Transverse colon (tissue), 4 donors: ENCODE measurements at regions not wholly inside any gene's neighbourhood (a gene's known extent, or its start where the extent isn't known, plus 50 kb on each side); places are given as distances from the start of the nearest gene placed in this dataset.

Experiments
- POLR2A ChIP-seq: fragments of 450-650 bp; IDR thresholded peaks from one replicate; pipeline ENCODE4 v1.6.1; 2016; ENCODE audit warnings: antibody characterized with exemption, mild to moderate bottlenecking, moderate library complexity
- POLR2AphosphoS5 ChIP-seq, 3 donors: sonication (generic); formaldehyde crosslinking; IDR thresholded peaks; one replicate each; pipeline ENCODE4 v1.6.1; 2016; ENCODE audit warnings: antibody characterized with exemption in 3 of 3
- TF ChIP-seq, protein P1 (sequence below), 5 experiments: fragments of 200-600 bp in 3 of 5; fragments of 450-650 bp in 2 of 5; sonication (generic) in 3 of 5; IDR thresholded peaks; 1 replicate in 2 of 5; 2 replicates in 3 of 5; pipeline ENCODE4 v1.5.1; 2016 to 2017; ENCODE audit warnings: antibody characterized with exemption in 5 of 5, inconsistent platforms in 3 of 5, mild to moderate bottlenecking in 2 of 5, moderate library complexity in 1 of 5

DNA sequence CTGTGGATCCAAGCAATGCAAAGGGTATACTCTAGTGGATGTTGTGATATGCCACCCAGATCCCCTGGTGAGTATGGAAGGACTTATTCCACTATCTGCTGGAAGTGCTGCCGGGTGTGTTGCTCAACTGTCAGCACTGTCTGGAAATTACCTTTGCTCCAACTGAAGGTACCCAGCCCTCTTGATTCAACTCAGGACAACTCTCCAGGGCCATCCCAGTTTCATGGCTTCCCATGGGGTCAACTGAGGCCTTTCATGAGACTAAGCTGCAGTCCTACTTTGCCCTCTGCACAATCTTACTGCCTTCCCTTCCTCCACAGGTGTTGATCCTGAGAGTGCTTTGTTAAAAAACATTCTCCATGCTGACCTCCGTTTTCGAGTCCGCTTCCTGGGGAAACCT, 99.8 kb downstream of the SPRY1 start:
- TF ChIP-seq, protein P1, sequence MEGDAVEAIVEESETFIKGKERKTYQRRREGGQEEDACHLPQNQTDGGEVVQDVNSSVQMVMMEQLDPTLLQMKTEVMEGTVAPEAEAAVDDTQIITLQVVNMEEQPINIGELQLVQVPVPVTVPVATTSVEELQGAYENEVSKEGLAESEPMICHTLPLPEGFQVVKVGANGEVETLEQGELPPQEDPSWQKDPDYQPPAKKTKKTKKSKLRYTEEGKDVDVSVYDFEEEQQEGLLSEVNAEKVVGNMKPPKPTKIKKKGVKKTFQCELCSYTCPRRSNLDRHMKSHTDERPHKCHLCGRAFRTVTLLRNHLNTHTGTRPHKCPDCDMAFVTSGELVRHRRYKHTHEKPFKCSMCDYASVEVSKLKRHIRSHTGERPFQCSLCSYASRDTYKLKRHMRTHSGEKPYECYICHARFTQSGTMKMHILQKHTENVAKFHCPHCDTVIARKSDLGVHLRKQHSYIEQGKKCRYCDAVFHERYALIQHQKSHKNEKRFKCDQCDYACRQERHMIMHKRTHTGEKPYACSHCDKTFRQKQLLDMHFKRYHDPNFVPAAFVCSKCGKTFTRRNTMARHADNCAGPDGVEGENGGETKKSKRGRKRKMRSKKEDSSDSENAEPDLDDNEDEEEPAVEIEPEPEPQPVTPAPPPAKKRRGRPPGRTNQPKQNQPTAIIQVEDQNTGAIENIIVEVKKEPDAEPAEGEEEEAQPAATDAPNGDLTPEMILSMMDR (IDR thresholded peaks at IDR 0.05), result no peak
- TF ChIP-seq POLR2A (no peak), POLR2AphosphoS5 (IDR thresholded peaks at IDR 0.05) (no peak)
